ENCODE measurements at regions not wholly inside any gene's neighbourhood (a gene's known extent, or its start where the extent isn't known, plus 50 kb on each side); places are given as distances from the start of the nearest gene placed in this dataset.
"Not testable (repeated sequence)": the region's sequence is repeated elsewhere in the genome, so short reads cannot be mapped to it uniquely, and the experiment has no call there.

DNA sequence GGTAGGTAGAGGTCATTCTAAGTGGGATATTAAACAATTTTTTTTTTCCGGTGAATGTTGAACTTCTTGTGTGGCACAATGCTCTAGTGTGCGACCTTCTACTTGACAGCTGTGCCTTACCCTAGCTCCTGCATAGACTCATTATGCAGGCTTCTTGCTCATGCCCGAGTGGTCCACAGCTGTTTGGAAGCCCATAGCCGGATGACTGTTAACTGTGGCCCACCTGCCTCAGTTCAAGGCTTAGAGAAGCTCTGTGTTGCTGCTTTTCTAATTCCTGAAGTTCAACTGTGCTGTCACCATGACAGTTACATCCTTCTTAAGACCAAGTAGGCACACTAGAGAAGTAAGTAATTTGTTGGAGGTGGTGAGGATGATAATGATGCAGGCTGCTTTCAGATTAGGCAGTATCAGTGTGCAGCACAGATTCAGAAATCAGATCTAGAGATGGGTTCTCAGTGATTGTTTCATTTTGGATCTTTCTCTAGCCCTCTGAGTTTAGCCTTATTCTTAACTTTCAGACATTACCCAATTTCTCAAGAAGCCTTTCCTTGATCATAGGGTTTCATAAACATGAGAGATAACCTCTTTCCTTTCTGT is 278.4 kb downstream of the PHF14 start:
- DNase-seq (ENCODE audit: low spot score): no peak
- H3K36me3 Mint-ChIP-seq (ENCODE audit: low read depth): no peaks in the 10 kb centered on the region
- no peaks in the 10 kb centered on the region for H3K27me3 Mint-ChIP-seq (ENCODE audit: insufficient read depth)
- no peak overlapping the region for H3K4me3 Mint-ChIP-seq
- intact Hi-C loops (cut with micrococcal nuclease): no loop called here
- no peaks in the 10 kb centered on the region for H3K9me3 Mint-ChIP-seq
- no peak overlapping the region for H3K27ac Mint-ChIP-seq
- H3K4me1 Mint-ChIP-seq (ENCODE audit: low read depth): no peaks in the 10 kb centered on the region

DNA sequence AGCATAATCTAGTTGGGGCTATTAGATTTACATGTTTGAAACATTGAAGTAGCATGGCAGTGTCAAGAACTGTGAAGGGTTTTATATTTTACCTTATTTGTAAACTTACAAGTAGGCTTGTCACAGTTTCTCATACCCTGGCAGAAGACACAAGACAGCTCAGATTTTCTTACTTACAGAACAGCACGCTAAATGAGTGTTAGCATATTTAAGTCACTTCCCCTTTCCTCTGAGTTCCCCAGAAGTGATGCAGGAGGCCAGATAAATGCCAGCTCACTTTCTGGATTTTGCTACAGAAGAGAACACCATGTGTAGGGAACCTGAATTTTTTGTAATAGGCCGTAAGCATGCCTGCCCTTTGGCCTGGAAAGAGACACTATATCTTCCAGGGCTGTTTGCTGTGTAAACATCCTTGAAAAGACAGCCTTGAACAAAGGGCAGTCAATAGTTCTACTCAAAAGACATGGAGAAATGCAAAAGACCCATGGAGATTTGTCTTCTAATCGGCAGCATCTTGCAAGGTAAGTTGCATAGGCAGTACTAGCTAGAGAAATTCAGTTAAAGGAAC is 279.1 kb downstream of the PHF14 start:
- Mint-ChIP-seq H3K27ac (no peak overlapping the region), H3K36me3 (ENCODE audit: low read depth) (no peaks in the 10 kb centered on the region), H3K27me3 (ENCODE audit: insufficient read depth) (no peaks in the 10 kb centered on the region), H3K9me3 (no peaks in the 10 kb centered on the region), H3K4me3 (no peak overlapping the region), H3K4me1 (ENCODE audit: low read depth) (no peaks in the 10 kb centered on the region)
- no peak for DNase-seq (ENCODE audit: low spot score)
- intact Hi-C loops (cut with micrococcal nuclease): no loop called here

DNA sequence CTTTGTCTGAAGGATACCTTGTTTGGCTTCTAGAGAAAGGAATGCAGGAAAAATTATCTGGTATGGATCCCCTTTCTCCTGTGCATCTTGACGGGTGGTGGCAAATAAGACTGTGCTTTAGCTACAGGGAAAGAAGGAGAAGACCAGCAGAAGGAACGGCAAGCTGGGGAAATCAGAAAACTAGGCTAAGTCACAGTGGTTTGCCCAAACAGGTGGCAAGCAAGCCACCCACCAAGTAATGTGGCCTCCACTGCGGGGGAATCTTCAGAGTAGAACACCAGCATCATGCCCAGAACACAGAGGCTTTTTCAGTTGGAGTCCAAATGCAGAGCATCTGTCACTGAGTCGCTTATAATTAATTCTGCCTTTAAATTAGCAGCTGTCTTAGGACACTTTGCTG is 282.8 kb downstream of the PHF14 start:
- no peaks in the 10 kb centered on the region for H3K36me3 Mint-ChIP-seq (ENCODE audit: low read depth)
- no peak overlapping the region for H3K27ac Mint-ChIP-seq
- H3K27me3 Mint-ChIP-seq (ENCODE audit: insufficient read depth): no peaks in the 10 kb centered on the region
- H3K4me1 Mint-ChIP-seq (ENCODE audit: low read depth): no peaks in the 10 kb centered on the region
- H3K9me3 Mint-ChIP-seq: no peaks in the 10 kb centered on the region
- no peak overlapping the region for H3K4me3 Mint-ChIP-seq
- DNase-seq (ENCODE audit: low spot score): no peak
- intact Hi-C loops (cut with micrococcal nuclease): no loop called here

DNA sequence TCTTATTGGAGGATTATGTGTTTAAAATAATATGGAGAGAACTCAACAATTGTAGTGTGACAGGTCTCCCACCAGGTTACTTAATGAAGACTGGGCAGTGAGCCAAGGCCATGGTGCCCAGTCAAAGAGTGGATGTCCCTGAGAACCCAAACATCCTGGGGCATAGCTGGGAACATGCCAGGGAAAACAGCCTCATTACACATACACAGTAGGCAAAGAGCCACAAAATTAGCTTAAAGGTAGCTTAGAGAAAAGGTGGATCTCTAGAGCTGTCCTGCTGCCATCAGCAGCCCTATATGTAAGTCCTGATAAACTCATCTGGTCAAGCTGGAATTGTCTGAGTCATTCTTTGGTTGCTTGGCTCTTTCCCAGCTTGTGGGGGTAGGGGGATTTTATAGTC is 287.8 kb downstream of the PHF14 start:
- Mint-ChIP-seq H3K27me3 (ENCODE audit: insufficient read depth) (no peaks in the 10 kb centered on the region), H3K9me3 (no peaks in the 10 kb centered on the region), H3K4me1 (ENCODE audit: low read depth) (no peaks in the 10 kb centered on the region), H3K27ac (no peak overlapping the region), H3K4me3 (no peak overlapping the region), H3K36me3 (ENCODE audit: low read depth) (no peaks in the 10 kb centered on the region)
- DNase-seq (ENCODE audit: low spot score): no peak
- intact Hi-C loops (cut with micrococcal nuclease): no loop called here

DNA sequence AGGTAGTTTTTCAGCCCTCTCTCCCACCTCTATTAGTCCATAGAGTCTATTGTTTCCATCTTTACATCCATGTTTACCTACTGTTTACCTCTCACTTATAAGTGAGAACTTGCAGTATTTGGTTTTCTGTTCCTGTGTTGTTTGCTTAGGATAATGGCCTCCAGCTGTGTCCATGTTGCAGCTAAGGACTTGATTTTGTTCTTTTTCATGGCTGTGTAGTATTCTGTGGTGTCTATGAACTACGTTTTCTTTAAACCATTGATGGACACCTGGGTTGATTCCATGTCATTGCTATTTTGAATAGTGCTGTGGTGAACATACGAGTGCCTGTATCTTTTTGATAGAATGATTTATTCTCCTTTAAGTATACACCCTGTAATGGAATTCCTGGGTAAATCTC is 292.4 kb downstream of the PHF14 start:
- no peaks in the 10 kb centered on the region for H3K4me1 Mint-ChIP-seq (ENCODE audit: low read depth)
- H3K4me3 Mint-ChIP-seq: no peak overlapping the region
- H3K27ac Mint-ChIP-seq: no peak overlapping the region
- no peaks in the 10 kb centered on the region for H3K36me3 Mint-ChIP-seq (ENCODE audit: low read depth)
- no peak for DNase-seq (ENCODE audit: low spot score)
- intact Hi-C loops (cut with micrococcal nuclease): no loop called here
- no peaks in the 10 kb centered on the region for H3K27me3 Mint-ChIP-seq (ENCODE audit: insufficient read depth)
- peaks cover 7% of the 10 kb centered on the region for H3K9me3 Mint-ChIP-seq

DNA sequence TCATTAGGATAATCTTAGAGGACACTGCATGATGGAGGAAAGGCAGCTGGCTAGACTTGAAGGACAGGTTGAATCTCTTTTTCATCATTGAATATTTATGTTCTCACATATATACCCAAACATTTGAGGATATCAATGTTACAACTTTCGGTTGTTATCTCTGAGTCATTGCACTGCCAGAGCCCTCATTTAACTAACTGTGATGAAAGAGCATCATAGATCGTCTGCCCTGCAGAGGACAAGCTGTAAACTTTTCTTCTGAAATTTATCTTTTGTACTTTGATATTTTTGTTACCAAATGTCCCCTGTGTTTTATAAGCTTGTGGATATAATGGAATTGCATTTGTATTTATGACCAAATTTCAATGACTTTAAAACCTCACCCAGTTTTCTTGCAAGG is 298.7 kb downstream of the PHF14 start:
- Mint-ChIP-seq H3K9me3 (peaks cover 7% of the 10 kb centered on the region), H3K4me1 (ENCODE audit: low read depth) (no peaks in the 10 kb centered on the region), H3K27ac (no peak overlapping the region), H3K36me3 (ENCODE audit: low read depth) (no peaks in the 10 kb centered on the region), H3K4me3 (no peak overlapping the region), H3K27me3 (ENCODE audit: insufficient read depth) (no peaks in the 10 kb centered on the region)
- DNase-seq (ENCODE audit: low spot score): no peak
- intact Hi-C loops (cut with micrococcal nuclease): no loop called here

DNA sequence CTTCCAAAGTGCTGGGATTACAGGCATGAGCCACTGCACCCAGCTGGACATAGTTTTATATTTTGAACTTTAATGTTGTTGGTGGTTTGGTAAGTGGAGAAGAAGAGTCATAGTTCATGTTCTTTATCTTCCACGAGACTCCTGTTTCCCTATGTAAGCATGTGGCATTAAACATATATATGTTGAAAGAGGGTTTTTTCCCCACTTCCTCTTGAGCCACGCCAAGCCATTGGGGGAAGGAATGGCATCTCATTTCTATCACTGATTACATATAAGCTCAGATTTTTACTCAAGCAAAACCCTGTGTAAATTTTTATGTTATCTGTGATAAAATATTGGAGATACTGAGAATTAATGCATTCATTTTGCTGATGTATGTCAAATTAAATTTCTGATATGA is 300.4 kb downstream of the PHF14 start:
- intact Hi-C loops (cut with micrococcal nuclease): no loop called here
- H3K4me1 Mint-ChIP-seq (ENCODE audit: low read depth): no peaks in the 10 kb centered on the region
- no peak for DNase-seq (ENCODE audit: low spot score)
- no peaks in the 10 kb centered on the region for H3K9me3 Mint-ChIP-seq
- H3K36me3 Mint-ChIP-seq (ENCODE audit: low read depth): no peaks in the 10 kb centered on the region
- H3K4me3 Mint-ChIP-seq: no peak overlapping the region
- no peaks in the 10 kb centered on the region for H3K27me3 Mint-ChIP-seq (ENCODE audit: insufficient read depth)
- no peak overlapping the region for H3K27ac Mint-ChIP-seq

DNA sequence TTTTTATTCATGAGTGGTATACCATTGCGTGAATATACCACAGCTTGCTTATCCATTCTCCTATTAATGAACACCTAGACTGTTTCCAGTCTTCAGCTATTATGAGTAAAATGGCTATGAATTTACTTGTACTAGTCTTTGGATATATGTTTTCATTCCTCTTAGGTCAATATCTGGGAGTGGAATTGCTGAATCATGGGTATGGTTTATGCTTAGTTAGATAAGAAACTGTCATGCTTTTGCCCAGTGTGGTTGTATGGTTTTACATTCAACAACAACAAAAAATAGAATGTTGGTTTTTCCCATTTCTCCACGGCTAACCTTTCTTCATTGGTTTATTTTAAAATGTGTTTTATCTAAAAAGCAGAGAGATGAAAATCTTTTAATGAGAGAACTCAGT is 308.3 kb downstream of the PHF14 start:
- Mint-ChIP-seq H3K27ac (no peak overlapping the region), H3K27me3 (ENCODE audit: insufficient read depth) (no peaks in the 10 kb centered on the region), H3K9me3 (no peaks in the 10 kb centered on the region), H3K36me3 (ENCODE audit: low read depth) (no peaks in the 10 kb centered on the region), H3K4me3 (no peak overlapping the region), H3K4me1 (ENCODE audit: low read depth) (no peaks in the 10 kb centered on the region)
- DNase-seq (ENCODE audit: low spot score): no peak
- intact Hi-C loops (cut with micrococcal nuclease): no loop called here

DNA sequence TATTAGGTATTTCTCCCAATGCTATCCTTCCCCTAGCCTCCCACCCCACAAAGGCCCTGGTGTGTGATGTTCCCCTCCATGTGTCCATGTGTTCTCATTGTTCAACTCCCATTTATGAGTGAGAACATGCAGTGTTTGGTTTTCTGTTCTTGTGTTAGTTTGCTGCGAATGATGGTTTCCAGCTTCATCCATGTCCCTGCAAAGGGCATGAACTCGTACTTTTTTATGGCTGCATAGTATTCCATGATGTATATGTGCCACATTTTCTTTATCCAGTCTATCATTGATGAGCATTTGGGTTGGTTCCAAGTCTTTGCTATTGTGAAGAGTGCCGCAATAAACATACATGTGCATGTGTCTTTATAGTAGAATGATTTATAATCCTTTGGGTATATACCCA is 309.9 kb downstream of the PHF14 start:
- H3K27me3 Mint-ChIP-seq (ENCODE audit: insufficient read depth); H3K36me3 Mint-ChIP-seq (ENCODE audit: low read depth); H3K27ac Mint-ChIP-seq; H3K9me3 Mint-ChIP-seq; intact Hi-C loops (cut with micrococcal nuclease); H3K4me3 Mint-ChIP-seq; DNase-seq (ENCODE audit: low spot score); H3K4me1 Mint-ChIP-seq (ENCODE audit: low read depth): not testable (repeated sequence)

DNA sequence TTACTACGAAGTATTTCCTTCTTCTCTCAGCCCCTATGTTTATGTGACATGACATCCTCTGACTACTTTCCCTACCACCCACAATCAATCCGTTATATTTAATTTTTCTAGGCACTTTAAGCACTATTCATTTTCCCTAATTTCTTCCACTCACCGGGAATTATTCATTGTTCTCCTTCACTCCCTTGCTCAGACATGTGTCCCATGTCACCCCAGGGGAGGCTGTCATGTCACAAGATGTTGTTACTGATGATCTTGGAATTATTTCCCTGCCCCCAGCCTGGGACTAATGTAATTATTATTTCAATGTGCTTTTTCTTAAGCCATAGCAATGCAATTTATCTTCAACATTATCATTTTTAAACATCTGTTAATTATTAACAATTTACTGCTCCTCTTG is 317.2 kb downstream of the PHF14 start:
- H3K27me3 Mint-ChIP-seq (ENCODE audit: insufficient read depth): no peaks in the 10 kb centered on the region
- H3K27ac Mint-ChIP-seq: no peak overlapping the region
- H3K4me1 Mint-ChIP-seq (ENCODE audit: low read depth): no peaks in the 10 kb centered on the region
- no peak for DNase-seq (ENCODE audit: low spot score)
- no peaks in the 10 kb centered on the region for H3K9me3 Mint-ChIP-seq
- no peaks in the 10 kb centered on the region for H3K36me3 Mint-ChIP-seq (ENCODE audit: low read depth)
- no peak overlapping the region for H3K4me3 Mint-ChIP-seq
- intact Hi-C loops (cut with micrococcal nuclease): no loop called here

DNA sequence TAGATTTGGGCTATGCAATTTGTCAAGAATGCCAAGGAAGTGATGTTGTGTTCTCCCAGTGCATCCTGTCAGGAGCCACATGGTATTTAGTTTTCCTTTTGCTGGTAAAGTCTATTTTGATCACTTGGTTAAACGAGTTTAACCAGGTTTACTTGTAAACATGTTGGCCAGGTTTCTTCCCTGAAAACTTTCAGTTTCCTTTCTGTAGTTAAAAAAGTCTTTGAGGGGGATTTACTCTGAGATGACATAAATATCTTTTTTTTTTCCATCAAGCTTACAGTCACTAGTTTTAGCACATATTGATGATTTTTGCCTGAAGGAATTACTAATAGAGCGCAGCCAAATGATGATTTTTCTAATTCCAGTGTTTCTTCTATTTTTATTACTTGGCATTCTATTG is 320.5 kb downstream of the PHF14 start:
- no peaks in the 10 kb centered on the region for H3K4me1 Mint-ChIP-seq (ENCODE audit: low read depth)
- no peaks in the 10 kb centered on the region for H3K9me3 Mint-ChIP-seq
- no peaks in the 10 kb centered on the region for H3K27me3 Mint-ChIP-seq (ENCODE audit: insufficient read depth)
- DNase-seq (ENCODE audit: low spot score): no peak
- intact Hi-C loops (cut with micrococcal nuclease): no loop called here
- no peak overlapping the region for H3K4me3 Mint-ChIP-seq
- no peak overlapping the region for H3K27ac Mint-ChIP-seq
- no peaks in the 10 kb centered on the region for H3K36me3 Mint-ChIP-seq (ENCODE audit: low read depth)

DNA sequence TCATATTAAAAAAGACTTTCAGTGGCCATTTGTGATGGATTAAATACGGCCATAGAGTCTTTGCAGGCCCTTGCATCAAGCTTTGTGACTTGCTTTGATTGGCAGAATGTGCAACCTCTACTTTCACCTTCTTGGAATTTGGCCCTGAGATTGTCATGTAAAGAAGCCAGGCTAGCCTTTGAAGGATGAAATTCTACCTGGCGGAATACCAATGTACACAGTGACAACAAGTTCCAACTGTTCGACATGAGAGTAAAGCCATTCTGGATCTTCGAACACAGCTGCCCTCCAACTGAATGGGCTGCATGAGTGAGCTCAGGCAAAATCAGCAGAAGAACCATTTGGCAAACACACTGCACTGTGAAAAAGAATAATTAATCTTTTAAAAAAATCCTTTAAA is 321.3 kb downstream of the PHF14 start:
- H3K4me1 Mint-ChIP-seq (ENCODE audit: low read depth): no peaks in the 10 kb centered on the region
- no peak overlapping the region for H3K4me3 Mint-ChIP-seq
- no peaks in the 10 kb centered on the region for H3K9me3 Mint-ChIP-seq
- intact Hi-C loops (cut with micrococcal nuclease): no loop called here
- DNase-seq (ENCODE audit: low spot score): no peak
- no peak overlapping the region for H3K27ac Mint-ChIP-seq
- no peaks in the 10 kb centered on the region for H3K36me3 Mint-ChIP-seq (ENCODE audit: low read depth)
- H3K27me3 Mint-ChIP-seq (ENCODE audit: insufficient read depth): no peaks in the 10 kb centered on the region

DNA sequence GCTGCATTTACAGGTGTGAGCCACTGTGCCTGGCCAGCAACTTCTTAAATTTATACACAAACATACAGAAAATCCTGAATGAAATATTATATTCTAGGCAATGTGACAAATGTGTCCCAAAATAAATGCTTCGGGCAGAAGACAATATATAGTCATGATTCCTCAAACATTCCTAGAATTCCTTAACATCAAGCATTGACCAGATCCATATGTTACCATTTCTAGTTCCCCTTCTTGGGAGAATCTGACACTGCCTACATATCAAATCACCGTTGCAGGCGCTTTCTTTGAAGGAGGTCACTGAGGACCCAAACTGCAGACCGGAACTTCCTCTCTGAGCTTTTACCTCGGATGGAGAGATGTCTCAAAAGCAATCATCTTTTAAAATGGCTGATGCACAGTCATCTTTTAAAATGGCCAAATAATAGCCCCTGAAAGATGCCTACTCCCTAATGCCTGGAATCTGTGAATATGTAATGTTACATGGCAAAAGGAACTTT is 323.5 kb downstream of the PHF14 start:
- Mint-ChIP-seq H3K27me3 (ENCODE audit: insufficient read depth) (no peaks in the 10 kb centered on the region), H3K4me1 (ENCODE audit: low read depth) (no peaks in the 10 kb centered on the region), H3K9me3 (no peaks in the 10 kb centered on the region), H3K36me3 (ENCODE audit: low read depth) (no peaks in the 10 kb centered on the region), H3K4me3 (no peak overlapping the region), H3K27ac (no peak overlapping the region)
- no peak for DNase-seq (ENCODE audit: low spot score)
- intact Hi-C loops (cut with micrococcal nuclease): no loop called here

DNA sequence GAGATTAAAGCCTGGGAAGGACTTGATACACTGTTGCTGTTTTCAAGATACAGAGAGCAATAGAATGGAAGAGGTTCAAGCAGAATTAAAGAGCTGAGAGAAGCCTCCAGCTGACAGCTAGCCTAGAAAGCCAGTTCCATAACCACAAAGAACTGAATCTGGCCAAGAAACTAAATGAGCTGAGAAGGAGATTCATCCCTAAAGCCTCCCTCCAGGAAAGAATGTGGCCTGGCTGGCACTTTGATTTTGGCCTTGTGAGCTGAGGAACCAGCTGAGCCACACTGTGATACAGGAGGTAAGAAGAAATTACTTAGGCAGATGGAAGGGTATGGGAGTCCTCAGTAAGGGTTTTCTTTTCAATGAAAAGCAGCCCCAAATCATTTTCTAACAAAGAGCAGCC is 324.1 kb downstream of the PHF14 start:
- Mint-ChIP-seq H3K4me1 (ENCODE audit: low read depth) (no peaks in the 10 kb centered on the region), H3K27ac (no peak overlapping the region), H3K27me3 (ENCODE audit: insufficient read depth) (no peaks in the 10 kb centered on the region), H3K9me3 (no peaks in the 10 kb centered on the region), H3K36me3 (ENCODE audit: low read depth) (no peaks in the 10 kb centered on the region), H3K4me3 (no peak overlapping the region)
- intact Hi-C loops (cut with micrococcal nuclease): no loop called here
- no peak for DNase-seq (ENCODE audit: low spot score)

Measured in activated T-helper 1 cell treated with anti-CD3 and anti-CD28 coated beads, Interleukin-12 subunit alpha, Interleukin-12 subunit beta, Interleukin-2, Interleukin-4 antibody, amounts not matched to agents 30 ng/mL and 10 ng/mL and 1 ng/mL, durations not matched to agents 14 hours and 24 hours and 36 hours (primary cell).